GM19351 (cell line): ENCODE measurements at regions not wholly inside any gene's neighbourhood (a gene's known extent, or its start where the extent isn't known, plus 50 kb on each side); places are given as distances from the start of the nearest gene placed in this dataset.
"Not testable (repeated sequence)": the region's sequence is repeated elsewhere in the genome, so short reads cannot be mapped to it uniquely, and the experiment has no call there.

Experiments used
- ATAC-seq: cut with Tn5 transposase; IDR thresholded peaks from one replicate; pipeline ENCODE4 v1.9.1; 2021; ENCODE audit warnings: mild to moderate bottlenecking, moderate library complexity; ENCODE audit not compliant: unreplicated experiment

DNA sequence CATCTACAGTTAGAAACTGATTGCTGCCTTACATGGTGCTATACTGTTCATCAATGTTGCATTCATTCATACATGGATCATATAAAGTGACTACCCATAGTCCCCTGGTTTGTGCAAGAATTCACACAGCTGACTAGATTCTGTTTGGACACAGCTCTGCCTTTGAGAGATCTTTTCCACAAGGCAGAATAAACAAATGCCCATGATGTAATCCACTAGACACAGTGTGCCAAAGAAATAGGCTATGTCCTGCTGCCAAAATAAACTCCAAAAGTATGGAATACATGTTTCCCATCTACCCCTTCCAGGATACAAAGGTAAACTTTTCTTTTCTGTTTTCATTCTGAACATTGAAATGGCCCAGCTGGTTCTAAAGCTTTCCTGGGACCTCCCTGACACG lies 269.4 kb upstream of the CHAC2 start:
- ATAC-seq = no peak

DNA sequence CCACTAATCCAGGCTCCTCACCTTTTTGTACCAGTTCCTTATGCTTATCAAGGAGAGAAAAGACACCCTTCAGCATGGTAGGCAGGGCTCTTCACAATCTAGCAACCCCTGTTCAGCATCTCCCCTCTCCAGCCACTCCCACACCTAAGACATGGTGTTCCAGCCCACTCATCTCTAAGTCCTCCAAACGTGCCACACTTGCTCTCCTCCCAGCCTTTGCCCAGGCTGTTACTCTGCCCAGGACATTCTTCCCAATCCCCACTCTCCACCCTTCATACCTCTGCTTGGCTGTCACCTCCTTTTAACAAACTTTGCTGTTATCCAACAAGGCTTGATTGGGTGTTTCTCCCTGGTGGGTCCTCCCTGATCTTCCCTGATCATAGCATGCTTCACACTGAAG lies 270.6 kb upstream of the CHAC2 start:
- ATAC-seq = no peak

DNA sequence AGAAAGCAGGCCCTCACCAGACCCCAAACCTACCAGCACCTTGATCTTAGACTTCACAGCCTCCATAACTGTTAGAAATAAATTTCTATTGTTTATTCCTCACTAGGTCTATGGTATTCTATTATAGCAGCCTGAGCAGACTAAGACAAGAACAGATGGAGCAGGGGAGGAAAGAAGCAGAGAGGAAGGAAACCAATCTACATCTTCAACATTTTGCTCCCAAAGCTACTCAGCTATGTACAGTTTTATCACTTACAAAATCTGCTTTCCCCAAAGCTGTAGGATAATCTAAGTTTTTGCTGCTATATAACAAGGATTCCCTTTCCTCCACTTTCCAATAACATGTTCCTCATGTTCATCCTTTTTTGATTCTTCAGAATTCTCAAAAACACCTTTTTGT lies 274.4 kb upstream of the CHAC2 start:
- no peak for ATAC-seq

DNA sequence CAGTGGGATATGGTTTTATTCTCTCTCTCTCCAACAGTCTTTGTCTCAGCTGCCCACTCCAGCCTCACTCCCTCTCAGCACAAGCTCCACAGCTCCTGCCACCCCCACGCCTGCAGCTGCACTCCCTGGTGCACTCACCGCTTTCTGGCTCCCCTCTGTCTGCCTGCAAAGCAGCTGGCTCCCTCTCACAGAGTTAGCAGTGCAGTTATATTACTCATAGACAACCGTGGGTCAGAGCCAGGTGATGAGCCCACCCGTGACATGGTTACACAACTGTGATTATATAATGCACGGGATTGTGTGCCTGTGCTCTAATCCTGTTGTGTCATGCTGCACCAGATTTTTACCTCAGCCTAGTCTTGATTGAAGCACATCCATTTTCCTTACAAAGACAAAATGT lies 276.9 kb upstream of the CHAC2 start:
- no peak for ATAC-seq

DNA sequence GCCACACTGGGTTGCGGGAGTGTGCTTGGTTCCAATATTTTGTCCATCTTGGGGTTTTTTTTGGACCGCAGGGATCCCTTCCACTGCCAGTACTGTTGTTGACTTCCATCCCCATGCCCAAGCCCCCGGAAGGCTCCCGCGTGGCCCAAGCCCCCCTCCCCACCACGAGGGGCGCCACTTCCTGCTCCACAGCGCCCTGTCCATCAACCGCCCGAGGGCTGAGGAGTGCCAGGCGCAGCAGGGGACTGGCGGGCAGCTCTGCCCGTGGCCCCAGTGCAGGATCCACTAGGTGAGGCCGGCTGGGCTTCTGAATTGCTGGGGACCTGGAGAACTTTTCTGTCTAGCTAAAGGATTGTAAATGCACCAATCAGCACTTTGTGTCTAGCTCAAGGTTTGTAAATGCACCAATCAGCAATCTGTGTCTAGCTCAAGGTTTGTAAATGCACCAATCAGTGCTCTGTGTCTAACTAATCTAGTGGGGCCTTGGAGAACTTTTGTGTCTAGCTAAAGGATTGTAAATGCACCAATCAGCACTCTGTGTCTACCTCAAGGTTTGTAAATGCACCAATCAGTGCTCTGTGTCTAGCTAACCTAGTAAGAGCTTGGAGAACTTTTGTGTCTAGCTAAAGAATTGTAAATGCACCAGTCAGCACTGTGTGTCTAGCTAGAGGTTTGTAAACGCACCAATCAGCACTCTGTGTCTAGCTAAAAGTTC lies 281.3 kb upstream of the CHAC2 start:
- ATAC-seq = not testable (repeated sequence)

DNA sequence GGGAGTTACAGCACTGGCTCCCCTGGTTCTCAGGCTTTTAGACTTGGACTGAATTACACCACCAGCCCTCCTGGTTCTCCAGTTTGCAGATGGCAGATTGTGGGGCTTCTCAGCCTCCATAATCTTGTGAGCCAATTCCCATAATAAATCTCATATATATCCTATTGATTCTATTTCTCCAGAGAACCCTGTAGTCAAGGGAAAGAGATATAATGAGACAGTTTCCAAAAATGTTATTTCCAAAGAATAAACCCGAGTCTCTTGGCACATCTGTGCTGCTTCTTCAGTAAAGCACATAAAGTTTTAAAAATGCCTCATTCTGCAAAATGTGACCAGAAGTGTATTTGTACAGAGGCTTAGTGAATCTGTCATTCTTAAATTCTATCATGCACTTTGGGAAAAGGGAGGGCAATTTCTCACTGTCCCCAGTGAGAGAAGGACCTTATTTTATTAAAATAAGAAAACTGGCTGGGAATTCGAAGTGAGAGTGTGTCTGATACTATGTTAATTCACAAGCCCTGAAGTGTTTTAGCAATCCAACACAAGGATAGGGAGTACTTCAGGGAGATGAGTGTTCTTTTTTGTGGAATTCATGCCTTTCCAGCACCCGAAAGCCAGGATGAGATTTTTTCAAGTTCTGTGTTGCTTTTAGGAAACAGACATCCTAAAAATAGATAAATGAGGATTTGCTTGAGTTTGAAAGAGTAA lies 282.4 kb upstream of the CHAC2 start:
- ATAC-seq = no peak

DNA sequence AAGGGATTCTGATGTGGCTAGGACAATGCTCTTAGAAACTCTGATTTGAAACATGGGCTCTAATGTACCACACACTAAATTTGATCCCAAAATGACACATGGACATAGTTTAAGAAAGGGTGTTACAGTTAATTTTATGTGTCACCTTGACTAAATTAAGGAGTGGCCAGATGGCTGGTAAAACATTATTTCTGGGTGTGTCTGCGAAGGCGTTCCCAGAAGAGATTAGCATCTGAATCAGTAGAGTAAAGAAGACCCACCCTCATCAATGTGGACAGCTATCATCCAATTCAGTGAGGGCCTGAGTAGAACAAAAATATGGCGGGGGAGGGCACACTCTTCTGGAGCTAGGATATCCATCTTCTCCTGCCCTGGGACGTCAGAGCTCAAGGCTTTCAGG lies 283.1 kb upstream of the CHAC2 start:
- ATAC-seq = no peak

DNA sequence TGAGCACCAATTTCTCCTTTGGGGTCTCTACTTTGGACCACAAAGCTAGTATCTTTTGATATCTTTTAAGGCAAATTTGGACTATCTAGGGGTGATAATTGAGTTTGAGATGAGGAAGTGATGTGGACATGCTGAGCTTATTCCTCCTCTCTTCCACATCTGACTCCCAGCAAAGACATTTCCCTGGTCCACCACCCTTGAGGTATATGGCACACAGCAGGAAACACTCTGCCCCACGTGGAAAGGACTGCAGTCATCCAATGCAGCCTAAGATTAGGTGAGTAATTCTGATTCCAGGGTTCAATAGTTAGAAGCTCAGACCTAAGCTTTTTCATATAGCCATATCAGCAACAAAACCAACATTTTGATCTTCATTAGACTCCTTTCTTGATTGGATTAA lies 290.1 kb upstream of the CHAC2 start:
- ATAC-seq = no peak

DNA sequence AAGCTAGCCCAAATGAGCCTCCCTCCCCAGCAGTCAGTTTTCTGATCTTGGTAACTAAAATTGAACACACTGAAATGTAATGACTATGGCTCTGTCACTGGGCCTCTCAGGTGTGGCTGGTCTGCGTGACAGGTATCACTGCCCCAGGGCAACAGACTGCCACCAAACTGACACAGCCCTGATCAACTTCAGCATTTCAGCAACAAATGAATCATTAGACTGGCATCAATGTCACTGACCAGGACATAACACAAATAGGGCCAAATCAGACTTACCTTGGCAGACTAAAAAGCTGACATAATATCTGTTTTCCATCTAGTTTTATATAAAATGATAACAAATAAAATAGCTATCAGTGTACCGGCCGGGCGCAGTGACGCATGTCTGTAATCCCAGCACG lies 290.8 kb upstream of the CHAC2 start:
- ATAC-seq = no peak

DNA sequence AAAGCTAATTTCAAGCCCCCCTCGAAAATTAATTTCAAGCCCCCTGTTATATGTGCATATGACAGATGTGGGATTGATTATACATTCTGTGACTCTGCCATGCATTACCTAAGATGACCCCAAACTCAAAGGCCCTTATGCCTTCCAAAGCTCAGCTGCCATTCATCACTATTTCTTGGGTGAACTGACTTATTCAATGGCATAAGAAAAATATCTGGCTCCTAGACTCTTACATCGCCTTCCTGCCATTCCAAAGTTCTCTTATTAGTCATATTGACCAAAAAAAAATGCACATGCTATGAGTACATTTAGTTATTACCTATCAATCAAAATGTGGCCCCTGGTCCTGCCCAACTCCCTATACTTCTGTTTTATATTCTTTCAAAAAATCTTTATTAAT lies 291.8 kb upstream of the CHAC2 start:
- ATAC-seq = no peak

DNA sequence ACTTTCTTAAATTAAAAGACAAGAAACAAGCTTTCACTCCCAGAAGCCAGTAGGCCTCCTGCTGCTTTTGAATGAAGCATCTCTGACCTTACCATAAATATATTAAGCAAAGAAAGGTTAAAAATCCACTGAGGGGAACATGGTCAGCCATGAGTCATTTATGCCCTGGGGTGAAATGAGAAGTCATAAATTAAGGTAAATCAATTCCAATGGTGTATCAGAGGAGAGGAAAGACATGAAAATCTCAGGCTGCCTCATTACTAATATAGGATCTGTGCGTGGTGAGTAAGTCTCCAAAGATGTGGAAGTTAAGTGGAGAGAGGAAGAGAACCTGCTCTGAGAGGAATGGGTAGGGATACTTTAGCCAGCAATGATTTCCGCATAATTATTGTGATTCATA lies 292.3 kb upstream of the CHAC2 start:
- no peak for ATAC-seq

DNA sequence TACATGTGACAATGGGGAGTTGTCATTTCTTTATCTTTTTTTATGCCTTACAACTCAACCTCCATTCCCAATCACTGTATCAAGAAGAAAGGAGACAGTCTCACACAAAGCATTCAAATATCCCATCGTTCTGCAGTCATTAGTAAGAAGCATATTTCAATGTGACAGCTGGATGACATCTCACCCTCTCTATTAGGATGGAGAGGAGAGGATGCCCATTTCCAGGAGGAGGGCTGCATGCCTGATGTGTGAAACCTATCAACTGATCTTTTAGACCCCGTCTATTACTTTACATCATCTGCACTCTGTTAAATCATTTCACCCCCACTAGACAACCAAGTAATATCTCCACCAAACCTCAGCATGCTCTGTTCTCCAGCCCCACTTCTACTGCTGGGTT lies 292.7 kb upstream of the CHAC2 start:
- ATAC-seq = no peak

DNA sequence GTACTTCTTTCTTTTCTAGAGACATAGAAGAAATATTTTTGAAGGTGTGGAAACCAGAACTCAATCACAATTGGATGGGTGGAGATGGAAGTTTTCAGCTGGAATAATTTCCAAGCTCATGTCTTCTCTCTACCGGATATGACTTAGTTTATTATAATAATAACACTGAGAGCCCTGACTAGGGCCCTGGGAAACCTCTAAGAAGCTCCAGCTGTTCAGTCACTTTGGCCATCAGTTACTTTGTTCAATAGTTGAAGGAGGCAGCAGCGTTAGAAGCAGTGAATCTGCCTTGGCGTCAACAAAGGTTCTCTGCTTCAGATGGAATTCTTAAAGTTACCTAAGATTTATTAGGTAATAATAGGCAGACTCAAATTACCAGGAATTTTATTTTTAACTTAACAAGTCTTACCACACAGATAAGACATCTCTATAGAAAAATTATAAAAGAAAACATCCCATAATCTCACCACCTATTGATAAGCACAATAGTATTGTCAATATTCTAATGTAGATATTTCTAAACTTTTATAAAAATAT lies 293.8 kb upstream of the CHAC2 start:
- no peak for ATAC-seq

DNA sequence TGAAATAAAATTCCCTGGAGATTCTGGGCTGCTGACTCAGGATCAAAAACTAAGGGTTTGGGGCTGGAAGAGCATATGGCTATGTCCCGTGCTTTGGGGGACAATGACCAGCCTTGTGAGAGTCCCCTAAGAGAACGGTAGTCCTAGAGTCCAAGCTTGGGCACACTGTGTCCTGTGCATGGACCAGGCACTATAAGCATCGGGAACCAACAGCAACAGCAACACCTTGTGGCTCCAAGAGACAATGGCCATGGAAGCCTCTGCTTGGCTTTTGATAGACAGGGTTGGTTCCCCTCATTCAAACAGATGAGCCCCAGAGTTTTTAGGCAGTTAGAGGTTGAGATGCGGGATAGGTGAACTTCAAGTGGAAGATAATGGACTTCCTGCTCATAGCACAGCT lies 294.4 kb upstream of the CHAC2 start:
- ATAC-seq = peak; percentile 69

DNA sequence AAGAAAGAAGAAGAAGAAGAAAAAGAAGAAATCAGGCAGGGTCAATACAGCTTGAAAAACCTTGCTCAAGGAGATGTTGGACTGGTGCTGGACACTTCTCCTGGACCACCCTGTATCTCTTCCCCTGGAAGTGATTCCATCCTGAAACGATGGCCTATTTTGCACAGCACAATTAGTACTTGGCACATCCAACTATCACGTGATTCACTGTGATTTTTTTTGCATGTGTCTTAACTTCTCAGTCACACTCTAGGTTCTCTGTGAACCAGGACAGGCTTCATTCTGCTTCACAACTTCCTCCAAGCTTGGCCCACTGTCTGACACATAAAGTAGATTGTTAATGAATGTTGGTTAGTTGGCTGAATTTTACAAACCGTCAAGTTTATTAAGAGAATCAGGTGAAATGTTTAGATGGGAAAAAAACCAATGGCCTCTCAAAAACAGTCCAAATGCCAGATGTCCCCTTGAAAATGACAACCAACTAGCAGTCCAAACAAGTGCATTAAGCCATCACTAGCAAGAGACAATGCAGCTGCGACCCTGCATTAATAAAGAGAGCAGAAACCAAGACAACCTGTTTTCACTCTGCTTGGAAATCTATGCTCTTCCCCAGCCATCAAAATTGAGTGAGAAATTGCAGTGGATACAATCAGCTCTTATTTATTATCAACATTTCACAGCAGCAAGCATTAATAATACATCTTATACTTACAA lies 300.0 kb upstream of the CHAC2 start:
- ATAC-seq = no peak

DNA sequence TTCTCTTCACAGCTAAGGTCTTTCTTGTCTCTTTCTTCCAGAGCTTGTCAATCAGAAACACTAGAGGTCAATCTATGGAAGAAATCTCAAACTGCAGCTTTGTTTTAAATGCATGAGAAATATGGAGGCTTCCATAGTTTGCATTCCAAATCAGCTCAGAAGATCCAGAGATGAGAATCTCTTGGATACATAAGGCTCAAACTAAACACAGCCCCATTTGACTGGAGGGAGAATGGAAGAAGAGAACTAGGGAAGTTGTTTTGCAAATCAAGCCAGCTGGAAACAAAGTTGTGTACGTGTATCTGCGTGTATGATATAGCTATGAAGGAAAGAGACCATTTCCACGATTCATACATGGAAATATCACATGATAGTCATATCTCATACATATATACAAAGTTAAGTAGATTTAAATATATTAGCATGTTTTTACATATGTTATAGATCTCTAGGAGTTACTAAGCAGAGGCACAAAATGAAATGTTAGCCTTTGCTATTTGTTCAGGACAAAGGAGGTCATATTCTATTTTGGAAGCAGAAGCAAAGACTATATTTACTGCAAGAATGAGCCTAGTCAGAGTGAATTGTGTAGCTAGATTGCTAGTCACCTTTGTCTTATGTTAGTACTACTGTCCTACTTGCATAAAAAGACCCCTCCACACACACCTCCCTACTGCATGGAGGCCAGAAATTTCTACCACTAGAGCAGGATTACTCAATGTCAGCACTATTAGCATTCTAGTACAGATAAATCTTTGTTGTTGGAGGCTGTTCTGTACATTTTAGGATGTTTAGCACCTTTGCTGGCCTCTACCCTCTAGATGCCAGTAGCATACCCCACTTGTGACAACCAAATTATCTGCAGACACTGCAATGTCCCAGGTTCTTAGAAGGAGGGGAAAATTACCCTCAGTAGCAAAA lies 303.5 kb upstream of the CHAC2 start:
- ATAC-seq = no peak

DNA sequence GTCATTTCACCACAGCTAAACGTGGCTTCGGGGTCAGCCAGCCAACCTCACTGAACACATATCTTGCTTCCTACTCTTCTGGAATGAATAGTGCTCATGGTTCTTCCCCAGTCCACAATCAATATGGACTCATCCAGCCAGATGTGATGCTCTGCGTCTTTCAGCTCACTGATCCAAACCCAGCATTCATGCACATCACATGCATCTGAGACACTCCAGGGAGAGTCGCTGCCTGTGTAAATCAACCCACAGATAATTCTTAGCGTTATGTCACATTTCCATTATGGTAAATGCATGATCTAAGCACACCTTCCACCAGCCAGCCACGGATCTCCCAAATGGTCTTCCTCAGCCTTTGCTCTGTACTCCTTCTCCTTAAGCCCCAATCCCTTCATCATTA lies 306.7 kb upstream of the CHAC2 start:
- ATAC-seq = no peak

DNA sequence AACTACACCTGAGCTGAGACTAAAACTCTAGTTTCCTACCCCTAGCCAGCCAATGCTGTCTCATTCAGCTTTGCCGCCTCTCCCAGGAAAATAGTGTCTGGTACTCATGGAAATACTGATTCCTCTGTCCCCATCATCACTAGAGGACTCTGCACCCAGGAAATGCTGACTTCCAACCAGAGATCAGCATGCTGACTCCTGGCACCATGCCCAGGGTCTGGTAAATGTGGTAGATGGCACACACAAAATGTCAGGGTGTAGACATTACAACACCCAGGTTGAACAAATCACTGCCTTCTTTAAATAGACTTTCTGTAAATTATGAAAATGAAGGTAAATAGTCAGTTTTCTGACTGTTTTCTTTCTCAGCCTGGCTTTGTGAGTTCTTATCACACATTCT lies 307.3 kb upstream of the CHAC2 start:
- no peak for ATAC-seq

DNA sequence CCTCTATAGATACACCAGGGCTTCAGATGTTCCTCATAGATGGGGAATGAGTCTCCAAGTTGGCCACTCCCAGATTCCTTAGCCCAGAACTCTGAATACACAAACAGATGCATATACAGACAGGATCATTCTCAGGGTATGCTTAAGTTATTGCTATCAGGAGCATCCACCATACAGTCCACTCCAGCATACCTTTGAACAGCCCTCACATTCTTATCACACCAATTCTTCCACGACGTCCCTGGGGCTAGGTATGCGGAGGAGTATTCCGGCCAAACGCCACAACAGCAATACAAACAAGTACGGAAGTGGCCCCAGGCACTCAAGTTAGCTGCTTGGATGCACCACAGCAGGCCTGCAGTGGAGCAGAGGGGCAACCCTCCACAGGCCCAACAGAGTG lies 312.5 kb upstream of the CHAC2 start:
- no peak for ATAC-seq

DNA sequence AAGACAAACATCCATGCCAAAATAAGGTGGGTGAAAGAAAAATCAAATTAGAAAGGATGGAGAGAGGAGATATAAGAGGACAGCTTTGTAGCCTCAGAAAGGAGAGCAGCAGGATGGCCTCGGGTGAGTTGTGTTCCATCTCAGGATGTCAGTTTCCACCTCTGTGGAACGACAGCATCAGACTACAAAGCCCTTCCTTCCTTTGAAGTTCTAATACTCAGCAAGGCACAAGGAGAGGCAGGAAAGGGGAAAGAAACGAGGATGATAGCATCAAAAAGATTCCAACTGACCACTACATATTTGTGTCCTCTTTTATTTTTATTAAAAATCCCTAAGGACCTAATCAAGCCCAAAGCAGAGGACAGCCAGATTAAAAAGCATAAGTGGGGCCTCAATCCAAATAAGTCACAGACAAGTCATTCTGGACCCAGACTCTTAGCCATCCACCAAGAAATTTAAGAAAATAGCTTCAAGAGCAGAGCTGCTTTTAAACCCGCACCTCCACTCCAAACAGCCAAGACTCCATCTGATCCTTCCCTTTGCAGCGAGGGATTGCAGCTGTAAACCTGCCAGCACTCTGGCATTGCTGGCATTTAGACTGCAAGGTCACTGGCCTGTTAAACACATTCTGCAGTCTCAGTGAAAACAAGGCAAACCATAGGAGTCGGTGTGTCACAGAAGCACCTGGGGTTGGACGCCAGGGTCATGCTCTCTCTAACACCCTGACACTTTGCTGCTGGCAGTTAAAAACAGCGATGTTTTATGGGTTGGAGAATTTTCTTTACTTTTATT lies 314.5 kb upstream of the CHAC2 start:
- ATAC-seq = no peak
